A204.1 (cell line): ENCODE measurements at regions not wholly inside any gene's neighbourhood (a gene's known extent, or its start where the extent isn't known, plus 50 kb on each side); places are given as distances from the start of the nearest gene placed in this dataset.

Experiments
- FAIRE-seq: peaks from 2 replicates; lab custom pipeline; 2012; peaks lifted over from hg19 to GRCh38; lab: Jason Lieb, UNC

DNA sequence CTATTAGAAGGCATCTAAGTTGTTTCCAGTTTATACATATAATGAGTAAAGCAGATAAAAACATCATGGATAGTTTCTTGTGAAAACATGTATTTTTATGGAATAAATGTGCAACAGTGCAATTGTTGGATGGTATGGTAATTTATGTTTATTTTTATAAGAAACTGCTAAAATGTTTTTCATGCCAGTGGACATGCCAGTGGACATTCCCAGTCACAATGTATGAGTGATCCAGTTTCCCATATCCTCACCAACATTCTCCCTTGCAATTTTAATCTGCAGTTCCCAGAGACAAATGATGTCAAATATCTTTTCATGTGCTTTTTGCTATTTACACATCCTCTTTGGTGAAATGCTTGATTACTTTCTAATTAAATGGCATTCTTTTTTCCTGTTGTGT, 818.6 kb downstream of the SUCLG1 start:
- no peak for FAIRE-seq

DNA sequence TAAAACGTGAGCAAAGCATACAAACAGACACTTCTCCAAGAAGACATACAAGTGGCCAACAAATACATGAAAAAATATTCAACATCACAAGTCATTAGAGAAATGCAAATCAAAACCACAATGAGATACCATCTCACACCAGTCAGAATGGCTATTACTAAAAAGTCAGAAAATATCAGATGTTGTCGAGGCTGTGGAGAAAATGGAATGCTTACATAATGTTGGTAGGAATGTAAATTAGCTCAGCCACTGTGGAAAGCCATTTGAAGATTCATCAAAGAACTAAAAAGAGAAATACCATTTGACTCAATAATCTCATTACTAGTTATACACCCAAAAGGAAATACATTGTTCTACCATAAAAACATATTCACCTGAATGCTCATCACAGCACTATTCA, 825.7 kb downstream of the SUCLG1 start:
- FAIRE-seq, result no peak

- no peak for FAIRE-seq
These were observed 828.7 kb downstream of the SUCLG1 start for GRCh38 chr2:83630351-83630750.

DNA sequence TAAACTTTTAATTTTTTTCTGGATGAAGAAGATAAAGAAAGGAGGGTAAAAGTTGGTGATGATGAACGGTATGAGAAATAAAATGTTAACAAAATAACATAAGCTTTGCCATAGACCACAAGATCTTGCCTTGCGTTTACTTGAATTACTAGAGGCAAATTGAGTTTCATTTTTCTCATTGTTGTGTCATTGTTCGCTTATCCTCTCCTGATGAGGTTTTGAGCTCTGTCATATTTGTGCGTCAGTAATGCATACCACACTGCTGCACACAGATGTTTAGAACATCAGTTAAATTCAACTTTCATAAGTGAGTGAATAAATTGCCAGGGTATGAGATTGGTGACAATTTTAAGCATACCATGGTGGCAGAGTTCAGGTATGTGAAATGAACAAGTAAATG, 843.6 kb downstream of the SUCLG1 start:
- FAIRE-seq, result no peak

DNA sequence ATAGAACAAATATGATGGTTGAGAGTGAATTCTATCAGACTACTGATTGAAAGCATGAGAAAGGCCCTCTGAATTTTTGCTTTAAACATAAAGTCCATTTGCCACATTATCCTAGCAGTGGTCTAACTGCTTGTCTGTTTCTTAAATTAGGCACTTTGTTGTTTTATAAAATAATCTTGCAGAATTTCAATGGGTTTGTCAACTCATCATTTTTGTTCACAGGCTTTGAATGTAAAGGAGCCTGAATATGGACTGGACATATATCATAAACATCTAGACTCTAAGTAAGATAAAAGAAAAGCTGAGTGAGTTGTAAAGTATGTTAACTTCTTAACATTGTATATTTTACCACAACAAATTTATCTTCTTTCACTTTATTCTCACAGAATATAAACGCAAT, 845.9 kb downstream of the SUCLG1 start:
- no peak for FAIRE-seq

GRCh38 chr2:83602753-83603152, 856.3 kb downstream of the SUCLG1 start:
- no peak for FAIRE-seq

GRCh38 chr2:83596592-83597282, 862.3 kb downstream of the SUCLG1 start:
- no peak for FAIRE-seq

DNA sequence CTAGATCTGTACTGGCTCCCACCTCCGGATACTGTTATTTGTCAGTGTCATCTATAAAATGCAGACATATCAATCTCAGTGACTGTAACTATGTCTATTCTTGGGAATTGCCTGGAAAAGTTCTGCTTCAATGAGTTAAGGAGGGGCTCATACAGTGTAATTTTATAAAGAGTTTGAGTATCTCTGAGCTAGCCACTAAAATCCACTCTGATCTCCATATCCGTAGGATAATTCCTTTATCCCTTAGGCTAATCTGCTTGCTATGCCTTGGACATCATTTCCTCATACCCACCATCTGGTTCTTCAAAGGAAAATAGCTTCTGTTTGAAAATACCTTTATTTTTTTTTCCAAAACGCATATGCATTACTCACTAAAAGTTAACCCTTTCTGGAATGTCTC, 863.2 kb downstream of the SUCLG1 start:
- FAIRE-seq, result no peak

GRCh38 chr2:83595121-83595690, 863.9 kb downstream of the SUCLG1 start:
- no peak for FAIRE-seq

GRCh38 chr2:83594241-83595120, 864.6 kb downstream of the SUCLG1 start:
- FAIRE-seq, result no peak

- peak; percentile 86 for FAIRE-seq
These were observed 871.8 kb downstream of the SUCLG1 start for GRCh38 chr2:83587309-83587708.

DNA sequence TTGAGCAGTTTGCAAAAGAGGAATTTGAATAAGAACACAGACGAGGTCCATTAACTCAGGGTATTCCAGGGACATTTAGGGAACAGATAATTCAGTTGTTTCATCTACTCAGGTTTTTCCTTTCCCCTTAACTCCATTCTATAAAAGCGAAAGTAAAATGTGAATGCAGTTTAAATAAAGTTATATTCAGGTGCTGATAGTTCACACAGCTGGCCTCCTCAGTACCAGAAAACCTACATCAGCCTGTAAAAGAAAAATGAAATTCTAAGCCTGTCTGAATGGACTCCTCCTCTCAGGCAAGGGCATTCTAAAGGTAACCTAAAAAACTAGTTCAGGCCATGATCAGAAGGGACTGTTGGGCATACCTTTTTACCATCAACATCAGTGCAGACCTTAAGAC, 873.8 kb downstream of the SUCLG1 start:
- FAIRE-seq, result no peak

DNA sequence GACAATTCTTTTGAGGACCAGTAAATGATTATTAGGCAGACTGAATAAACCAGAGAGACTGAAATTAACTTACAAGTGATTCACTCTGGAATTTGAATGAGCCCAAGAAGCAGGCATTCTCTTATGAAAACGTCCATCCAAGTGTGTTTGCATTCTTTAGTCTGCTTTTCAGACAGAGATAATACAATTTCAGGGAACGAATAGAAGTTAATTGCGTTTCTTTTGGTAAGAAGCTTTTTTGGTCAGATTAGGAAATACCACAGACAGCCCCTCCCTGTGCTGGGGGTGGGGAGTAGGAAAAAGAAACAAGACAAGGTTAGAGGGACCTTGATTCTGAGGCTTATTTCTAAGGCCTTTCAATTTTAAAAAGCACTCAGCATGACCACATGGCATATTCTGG, 874.4 kb downstream of the SUCLG1 start:
- no peak for FAIRE-seq

DNA sequence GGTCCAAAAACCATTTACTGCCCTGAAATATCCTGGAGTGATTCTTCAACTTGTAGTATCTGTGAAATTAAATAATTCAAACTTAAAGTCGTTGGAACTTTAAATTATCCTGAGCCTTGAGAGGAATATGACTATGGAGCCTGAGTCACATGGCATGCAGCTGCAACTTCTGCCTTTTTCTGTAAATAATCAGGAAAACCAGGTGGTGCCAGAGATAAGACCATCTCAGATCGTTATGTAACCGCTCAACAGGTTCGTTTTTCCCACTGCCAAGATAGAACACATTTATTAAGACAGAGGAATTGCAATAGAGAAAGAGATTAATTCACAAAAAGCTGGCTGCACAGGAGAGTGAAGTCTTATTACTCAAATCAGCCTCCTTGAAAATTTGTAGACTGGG, 876.5 kb downstream of the SUCLG1 start:
- no peak for FAIRE-seq

GRCh38 chr2:83579507-83579906, 879.6 kb downstream of the SUCLG1 start:
- no peak for FAIRE-seq

DNA sequence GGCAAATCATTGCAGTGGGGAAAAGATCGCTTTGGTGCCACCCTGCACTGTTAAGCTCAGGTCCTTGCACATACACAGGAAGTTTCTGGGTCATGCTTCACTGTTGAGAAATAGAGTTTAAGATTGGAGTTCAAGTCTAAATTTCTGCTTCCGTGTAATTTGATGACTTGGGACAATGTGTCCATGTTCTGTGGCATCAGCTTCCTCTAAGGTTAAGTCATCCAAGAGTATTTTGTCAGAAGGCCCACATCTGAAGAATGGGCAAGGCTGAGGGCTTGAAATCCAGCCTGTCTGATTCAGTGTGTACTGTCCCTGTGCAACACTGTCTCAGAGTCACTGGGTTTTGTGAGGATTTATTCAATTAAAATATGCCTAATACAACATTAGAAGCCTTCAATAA, 880.7 kb downstream of the SUCLG1 start:
- no peak for FAIRE-seq

- FAIRE-seq, result no peak
These were observed 884.5 kb downstream of the SUCLG1 start for GRCh38 chr2:83574614-83575013.

DNA sequence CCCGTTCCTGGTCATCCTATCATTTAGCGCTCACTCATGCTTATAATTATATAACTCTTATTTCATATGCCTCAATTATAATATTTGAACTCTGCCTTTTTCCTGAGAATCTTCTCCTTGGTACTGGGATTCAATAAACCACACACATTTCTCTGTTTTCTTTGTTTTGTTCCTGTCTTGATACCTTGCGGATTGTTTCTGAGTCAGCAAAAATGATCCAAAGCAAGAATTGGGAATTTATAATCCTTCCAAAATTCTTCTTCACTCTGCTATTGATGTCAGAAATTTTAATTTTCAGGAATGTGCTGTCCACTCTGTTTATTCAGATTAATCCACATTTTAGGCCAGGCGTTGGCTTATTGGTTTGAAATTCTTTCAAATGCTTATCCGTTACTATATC, 886.0 kb downstream of the SUCLG1 start:
- no peak for FAIRE-seq

- no peak for FAIRE-seq
These were observed 886.7 kb downstream of the SUCLG1 start for GRCh38 chr2:83572400-83572799.

DNA sequence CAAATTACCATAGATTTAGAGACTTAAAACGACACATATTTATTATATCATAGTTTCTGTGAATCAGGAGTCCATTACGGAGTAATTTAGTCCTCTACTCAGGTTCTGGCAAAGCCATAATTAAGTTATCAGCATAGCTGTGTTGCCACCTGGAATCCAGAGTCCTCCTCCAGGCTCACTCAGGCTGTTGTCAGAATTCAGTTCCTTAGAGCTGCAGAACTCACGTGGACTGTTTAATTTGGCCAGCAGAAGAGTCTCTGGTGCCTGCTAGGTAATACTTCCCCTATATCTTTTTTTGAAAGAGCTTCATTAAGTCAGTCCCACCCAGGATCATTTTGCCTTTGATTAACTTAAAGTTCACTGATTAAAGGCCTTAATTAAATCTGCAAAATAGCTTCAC, 891.5 kb downstream of the SUCLG1 start:
- FAIRE-seq, result no peak

DNA sequence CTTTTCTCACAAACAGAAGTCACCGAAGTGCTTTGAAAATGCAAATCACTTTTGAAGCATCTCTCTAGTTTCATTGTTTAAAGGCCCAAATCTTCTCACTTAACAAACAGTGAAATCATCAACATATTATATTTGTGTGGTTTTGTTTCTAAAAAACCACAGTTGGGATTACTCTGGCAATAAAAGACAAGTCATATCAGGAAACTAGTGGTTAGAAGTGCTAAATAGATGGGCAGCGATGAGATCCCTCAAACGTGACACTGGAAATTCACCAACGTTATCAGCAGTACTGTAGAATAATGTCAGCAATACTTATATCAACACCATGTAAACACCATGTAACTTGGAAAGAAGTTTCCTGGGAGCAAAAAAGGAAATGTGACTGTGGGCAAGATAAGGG, 893.5 kb downstream of the SUCLG1 start:
- FAIRE-seq, result no peak

GRCh38 chr2:83565181-83565580, 893.9 kb downstream of the SUCLG1 start:
- FAIRE-seq, result no peak

DNA sequence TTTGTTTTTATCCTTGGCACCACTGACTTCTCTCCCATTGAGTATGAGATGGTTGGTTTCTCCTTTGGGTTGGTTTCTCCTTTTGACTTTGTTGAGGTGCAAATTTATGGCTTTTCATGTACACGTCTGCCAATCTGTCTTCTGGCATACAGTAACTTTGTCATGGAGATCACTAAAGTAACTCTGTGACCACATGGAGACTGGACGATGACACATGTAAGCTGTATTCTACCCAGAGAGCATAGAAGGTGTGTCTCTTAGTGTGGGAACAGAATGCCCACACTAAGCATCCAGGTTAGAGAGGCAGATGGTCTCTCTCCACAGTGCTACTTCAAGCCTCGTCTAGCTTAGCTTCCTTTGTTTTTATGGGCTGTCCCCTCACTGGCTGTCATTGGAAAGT, 897.5 kb downstream of the SUCLG1 start:
- no peak for FAIRE-seq

DNA sequence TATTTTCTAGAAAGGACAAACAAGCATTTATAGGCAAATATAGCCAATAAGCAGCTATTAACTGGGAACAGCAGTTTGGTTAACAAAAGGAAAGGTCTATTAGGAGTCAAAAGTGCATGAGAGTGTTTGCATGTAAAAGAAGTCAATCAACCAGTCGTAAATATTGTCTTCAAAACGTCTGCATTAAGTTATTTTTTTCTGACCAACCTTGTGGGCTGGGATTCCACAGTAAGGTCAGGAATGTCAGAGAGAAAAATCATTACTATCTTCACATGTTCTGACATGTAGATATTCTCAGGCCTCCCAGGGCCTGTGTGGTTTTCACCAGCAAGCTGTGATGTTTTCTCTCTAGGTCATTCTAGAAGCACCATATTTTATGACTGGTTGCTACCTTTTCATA, 922.5 kb downstream of the SUCLG1 start:
- no peak for FAIRE-seq
